Kasumi-1 (cell line): ENCODE measurements at regions not wholly inside any gene's neighbourhood (a gene's known extent, or its start where the extent isn't known, plus 50 kb on each side); places are given as distances from the start of the nearest gene placed in this dataset.
A peak's percentile ranks its signal among the peaks of the same experiment; 100 is the strongest.
"Not testable (repeated sequence)": the region's sequence is repeated elsewhere in the genome, so short reads cannot be mapped to it uniquely, and the experiment has no call there.

Experiments used
- DNase-seq, 2 experiments: peaks; one replicate each; lab custom pipeline; 2025; lab: John Stamatoyannopoulos, UW

DNA sequence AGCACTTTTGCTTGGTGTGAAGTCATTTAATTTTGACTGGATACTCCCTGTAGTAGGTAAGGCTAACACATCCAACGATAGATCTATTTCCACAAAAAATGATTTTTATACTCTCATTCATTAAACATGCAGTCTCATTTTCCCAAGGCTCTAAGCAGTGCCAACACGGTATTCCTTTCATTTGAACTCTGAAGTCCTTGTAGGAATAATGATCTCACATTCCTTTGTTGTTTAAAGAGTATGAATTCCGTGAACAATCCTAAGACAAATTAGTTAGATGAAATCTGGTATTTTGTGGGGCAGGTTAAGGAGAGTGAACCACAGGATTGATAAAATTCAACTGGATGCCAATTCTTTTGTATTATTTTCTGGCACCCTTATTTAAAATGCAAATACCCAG is 66.6 kb downstream of the LACC1 start:
- no peak for DNase-seq

- no peak for DNase-seq
Observed at GRCh38 chr13:43947897-43948458, 68.3 kb downstream of the LACC1 start.

DNA sequence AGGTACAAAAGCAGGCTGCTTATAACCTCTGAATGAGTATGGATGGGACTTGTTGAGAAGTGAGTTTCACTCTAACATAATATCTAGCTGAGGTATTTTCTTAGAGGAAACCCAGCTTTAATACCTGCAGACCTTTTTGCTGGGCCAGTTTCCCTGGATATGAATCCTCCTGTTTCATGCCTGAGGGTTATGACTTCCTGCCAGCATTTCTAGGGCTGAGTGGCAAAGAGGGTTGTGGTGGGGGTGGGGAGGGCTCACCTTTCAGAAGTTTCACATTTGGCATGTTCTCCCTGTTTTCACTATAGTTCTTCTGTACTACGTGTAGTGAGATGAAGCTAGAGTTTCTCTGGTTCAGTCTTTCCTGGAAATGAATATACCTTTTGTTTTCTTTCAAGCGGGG is 73.7 kb downstream of the LACC1 start:
- no peak for DNase-seq

- not testable (repeated sequence) for DNase-seq
Observed at GRCh38 chr13:43956975-43957374, 77.3 kb downstream of the LACC1 start.

DNA sequence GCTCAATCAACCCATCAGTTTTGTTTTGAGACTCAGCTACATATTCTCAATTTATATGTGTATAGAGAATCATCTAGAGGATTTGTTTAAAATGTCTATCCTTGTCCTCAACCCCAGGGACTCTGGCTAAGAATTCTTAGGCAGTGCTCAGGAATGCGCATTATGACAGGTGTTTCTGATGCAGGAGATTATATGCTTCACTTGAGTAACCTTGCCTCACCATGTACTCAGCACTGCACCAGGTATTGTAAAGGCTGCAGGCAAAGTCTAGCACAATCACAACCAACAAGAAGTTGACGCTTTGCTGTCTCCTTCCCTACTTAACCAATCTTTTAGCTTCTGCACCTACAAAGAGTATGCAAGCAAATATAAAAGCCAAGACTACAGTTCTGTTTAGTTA is 79.6 kb downstream of the LACC1 start:
- DNase-seq, result no peak

GRCh38 chr13:43961909-43962308 is 82.2 kb downstream of the LACC1 start:
- no peak for DNase-seq

DNA sequence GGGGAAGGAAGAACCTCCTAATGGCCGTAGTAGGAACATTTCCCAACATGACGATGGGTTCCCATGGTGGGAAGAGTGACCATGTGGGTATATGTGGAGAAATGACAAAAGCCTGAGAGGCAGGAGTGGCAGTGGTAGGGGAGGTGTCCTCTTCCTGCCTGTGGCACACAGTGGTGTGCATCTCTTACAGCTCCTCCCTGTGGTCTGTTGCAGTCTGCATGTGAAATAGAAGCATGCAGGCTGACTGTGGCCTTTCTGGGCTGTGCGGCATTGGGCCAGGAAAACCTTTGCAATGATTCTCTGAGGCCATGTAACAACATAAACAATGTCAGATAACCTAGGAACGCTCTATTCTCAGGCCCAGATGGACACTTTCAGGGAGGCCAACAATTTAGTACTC is 84.0 kb downstream of the LACC1 start:
- peak in 1 of 2 experiments; percentile 2 for DNase-seq

DNA sequence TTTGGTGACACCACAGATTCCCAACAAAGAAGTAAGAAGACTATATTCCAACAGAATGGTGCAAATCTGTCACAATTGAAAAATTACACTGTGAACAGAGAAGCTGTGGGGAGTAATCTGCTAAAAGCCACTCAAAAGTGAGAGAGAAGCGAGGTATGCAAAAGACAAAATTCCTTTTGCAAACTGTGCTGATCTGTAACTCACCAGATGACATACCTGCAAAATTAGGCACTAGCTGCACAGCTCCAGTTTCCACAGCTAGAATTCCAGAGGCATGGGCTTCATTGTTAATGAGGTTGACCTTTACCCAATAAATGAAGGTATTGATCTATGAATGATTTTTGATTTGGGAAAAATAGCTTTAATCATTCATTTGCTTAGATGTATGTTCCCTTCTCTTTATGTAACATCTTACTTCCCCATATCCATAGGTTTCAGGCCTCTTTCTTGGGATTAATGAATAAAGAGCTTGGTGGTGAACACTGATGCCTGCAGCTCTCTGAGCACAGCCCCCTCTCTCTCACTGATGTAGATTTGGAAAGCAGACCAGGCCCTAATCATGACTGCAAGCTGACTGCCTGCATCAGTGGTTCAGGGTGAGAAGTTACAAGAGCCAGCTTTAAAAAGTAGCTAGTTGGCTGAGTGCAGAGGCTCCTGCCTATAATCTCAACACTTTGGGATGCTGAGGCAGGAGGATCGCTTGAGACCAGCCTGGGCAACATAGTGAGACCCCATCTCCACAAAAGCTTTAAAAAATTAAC is 85.2 kb downstream of the LACC1 start:
- DNase-seq, result no peak

- no peak for DNase-seq
Observed at GRCh38 chr13:43965459-43965845, 85.7 kb downstream of the LACC1 start.

GRCh38 chr13:43968251-43968942 is 88.7 kb downstream of the LACC1 start:
- DNase-seq, result not testable (repeated sequence)

- not testable (repeated sequence) for DNase-seq
Observed at GRCh38 chr13:43968943-43969690, 89.4 kb downstream of the LACC1 start.

GRCh38 chr13:43969919-43970318 is 90.2 kb downstream of the LACC1 start:
- not testable (repeated sequence) for DNase-seq

- not testable (repeated sequence) for DNase-seq
Observed at GRCh38 chr13:43970520-43971242, 91.0 kb downstream of the LACC1 start.

- not testable (repeated sequence) for DNase-seq
Observed at GRCh38 chr13:43971324-43971723, 91.6 kb downstream of the LACC1 start.

- no peak for DNase-seq
Observed at GRCh38 chr13:43977911-43978310, 98.2 kb downstream of the LACC1 start.

DNA sequence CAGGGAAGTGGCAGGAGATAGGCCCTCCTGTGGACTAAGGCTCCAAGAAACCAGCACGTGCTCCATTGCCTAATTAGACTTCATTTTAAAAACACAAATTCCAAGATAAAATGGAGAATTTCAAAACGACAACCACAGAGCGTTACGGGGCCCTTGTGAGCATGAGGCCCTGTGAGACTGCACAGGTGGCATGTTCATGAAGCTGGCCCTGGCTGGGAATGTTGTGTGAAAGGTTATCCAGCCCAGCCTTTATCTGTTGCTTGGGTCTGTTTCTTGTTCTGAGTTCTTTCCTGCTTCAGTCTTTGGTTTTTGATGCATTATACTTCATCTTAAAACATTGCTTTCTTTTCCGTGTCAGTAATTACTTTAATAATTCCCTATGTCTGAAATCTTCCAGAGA is 99.0 kb downstream of the LACC1 start:
- DNase-seq, result no peak

DNA sequence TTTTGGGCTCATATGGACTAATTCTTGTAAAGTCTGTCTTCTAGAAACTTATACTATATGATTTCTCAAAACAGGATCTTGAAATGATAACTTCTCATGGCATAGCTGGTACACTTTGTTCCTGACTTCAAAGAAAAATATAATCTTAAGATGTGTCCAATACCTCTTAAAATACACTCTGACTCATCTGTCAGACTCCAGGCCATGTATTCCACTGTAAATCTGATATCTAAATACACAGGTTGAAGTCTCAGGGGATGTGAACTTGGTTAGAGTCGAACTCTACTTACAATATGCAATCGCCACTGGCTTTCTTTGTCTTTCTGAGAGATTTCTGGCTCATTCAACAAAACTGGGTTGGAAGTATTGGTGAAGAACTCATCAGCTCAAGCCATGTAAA is 99.8 kb downstream of the LACC1 start:
- DNase-seq, result no peak

- DNase-seq, result no peak
Observed at GRCh38 chr13:43980587-43980986, 100.9 kb downstream of the LACC1 start.

GRCh38 chr13:43981091-43981490 is 101.4 kb downstream of the LACC1 start:
- DNase-seq, result no peak

DNA sequence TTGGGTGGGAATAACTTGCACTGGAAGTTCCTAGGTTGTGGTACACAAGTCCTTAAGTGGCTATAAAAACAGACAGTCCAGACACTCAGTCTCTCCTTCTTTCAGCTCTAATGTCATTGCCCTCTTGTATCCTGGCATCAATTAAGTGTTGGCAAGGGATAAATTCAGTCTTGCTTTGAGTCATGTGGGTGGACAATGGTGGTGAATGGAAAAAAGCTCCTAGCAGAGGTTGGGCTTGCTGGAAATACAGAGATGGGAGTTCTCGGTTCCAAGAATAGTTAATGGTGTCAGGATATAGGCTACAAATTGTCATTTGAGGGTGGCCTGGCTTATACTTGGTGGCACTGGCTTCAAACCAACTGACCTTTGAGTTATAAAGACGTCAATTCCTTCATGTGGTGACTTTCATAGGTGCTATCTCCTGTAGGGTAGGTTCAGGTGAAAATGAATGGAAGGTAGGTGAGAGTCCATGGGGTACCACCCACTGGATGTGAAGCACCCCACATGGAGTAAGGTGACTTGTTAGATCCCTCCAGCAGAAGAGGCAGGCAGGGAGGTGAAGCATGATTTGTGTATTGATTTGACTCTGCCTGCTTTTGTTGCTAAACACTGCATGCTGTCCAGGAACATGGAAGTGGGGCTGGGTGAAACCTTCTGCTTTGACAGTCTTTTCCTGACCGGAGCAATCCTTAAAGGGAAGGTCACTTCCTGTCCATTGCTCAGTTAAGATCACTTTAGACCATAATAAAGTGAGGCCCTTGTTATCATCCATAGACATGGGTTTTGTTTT is 102.0 kb downstream of the LACC1 start:
- no peak for DNase-seq

DNA sequence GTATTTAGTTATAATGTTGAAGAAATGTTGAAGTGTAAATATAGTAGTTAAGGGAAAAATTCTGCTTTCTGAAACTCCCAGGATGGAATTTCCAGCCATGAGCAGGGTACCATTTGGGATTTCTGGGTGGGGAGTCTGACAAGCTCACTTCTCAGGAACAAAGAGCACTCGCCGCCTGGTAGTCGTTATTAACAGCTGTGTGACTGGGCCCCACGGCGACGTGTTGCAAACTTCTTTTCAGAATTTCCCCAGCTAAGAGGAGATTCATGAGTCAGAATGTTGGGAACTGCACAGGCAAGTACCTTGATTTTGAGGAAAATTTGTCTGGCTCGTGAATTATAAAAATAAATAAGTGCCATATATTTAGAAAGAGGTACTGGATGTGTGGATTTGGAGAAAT is 103.7 kb downstream of the LACC1 start:
- no peak for DNase-seq
